PC-3 (cell line): ENCODE measurements at regions not wholly inside any gene's neighbourhood (a gene's known extent, or its start where the extent isn't known, plus 50 kb on each side); places are given as distances from the start of the nearest gene placed in this dataset.

Experiments used
- ATAC-seq: fragments of 200-7000 bp; cut with Tn5 transposase; 2 replicates; pipeline ENCODE4 v1.9.1; 2020; ENCODE audit warnings: mild to moderate bottlenecking, moderate library complexity
- BruUV-seq: library from RNA; stranded (reverse); fragments of 400-500 nt; replicated peaks from 2 replicates; lab custom pipeline; 2021; lab: Mats Ljungman, UMichigan
- CTCF ChIA-PET: fragments of 300-600 bp; sonication (Branson Sonifier 250); formaldehyde crosslinking; loops from one replicate; lab custom pipeline; 2022; ENCODE audit warnings: antibody characterized with exemption; lab: Charles Lee
- POLR2A ChIA-PET: fragments of 300-600 bp; sonication (Branson Sonifier 250); formaldehyde crosslinking; loops from one replicate; lab custom pipeline; 2022; ENCODE audit warnings: antibody characterized with exemption; ENCODE audit not compliant: unreplicated experiment; lab: Charles Lee
- DNase-seq: peaks from one replicate; pipeline ENCODE4 v3.0.0-alpha.2; 2015
- H2AFZ ChIP-seq: fragments of 300-600 bp; sonication (generic); 2 replicates; pipeline ENCODE4 v1.6.0; 2016; ENCODE audit warnings: antibody characterized with exemption, low read length
- H3F3A ChIP-seq: fragments of 300-600 bp; sonication (generic); one replicate; pipeline ENCODE4 v1.6.0; 2017; ENCODE audit warnings: antibody characterized with exemption, low read length, control low read depth, mild to moderate bottlenecking; ENCODE audit not compliant: unreplicated experiment
- H3K27ac ChIP-seq: fragments of 300-600 bp; sonication (generic); 2 replicates; pipeline ENCODE4 v1.5.1; 2016; ENCODE audit warnings: mild to moderate bottlenecking, low read length
- H3K27me3 ChIP-seq: fragments of 300-600 bp; sonication (generic); 2 replicates; pipeline ENCODE4 v1.6.1; 2016; ENCODE audit warnings: low read length, mixed read lengths
- H3K36me3 ChIP-seq: fragments of 300-600 bp; sonication (generic); 2 replicates; pipeline ENCODE4 v1.6.1; 2016; ENCODE audit warnings: low read depth, mixed run types, low read length, mixed read lengths
- H3K4me1 ChIP-seq: fragments of 300-600 bp; sonication (generic); 2 replicates; pipeline ENCODE4 v1.5.1; 2016; ENCODE audit warnings: low read length; ENCODE audit not compliant: insufficient read depth
- H3K4me2 ChIP-seq: fragments of 300-600 bp; sonication (generic); 2 replicates; pipeline ENCODE4 v1.6.0; 2016; ENCODE audit warnings: low read length
- H3K4me3 ChIP-seq: fragments of 300-600 bp; sonication (generic); 2 replicates; pipeline ENCODE4 v1.5.1; 2016; ENCODE audit warnings: mild to moderate bottlenecking, low read length, mixed read lengths
- H3K79me2 ChIP-seq: fragments of 300-600 bp; sonication (generic); 2 replicates; pipeline ENCODE4 v1.6.1; 2017; ENCODE audit warnings: low read length, mixed read lengths
- H3K9ac ChIP-seq: fragments of 300-600 bp; sonication (generic); 2 replicates; pipeline ENCODE4 v1.6.0; 2016; ENCODE audit warnings: mild to moderate bottlenecking, low read length
- H3K9me2 ChIP-seq: fragments of 300-600 bp; sonication (generic); replicated peaks from 2 replicates; pipeline ENCODE4 v1.6.1; 2016; ENCODE audit warnings: mixed run types, low read length, mixed read lengths
- H3K9me3 ChIP-seq: fragments of 300-600 bp; sonication (generic); 2 replicates; pipeline ENCODE4 v1.6.1; 2016; ENCODE audit warnings: low read length, mixed read lengths
- H4K20me1 ChIP-seq: fragments of 300-600 bp; sonication (generic); 2 replicates; pipeline ENCODE4 v1.6.1; 2016; ENCODE audit warnings: low read length, mixed read lengths
- EZH2 ChIP-seq: fragments of 300-600 bp; sonication (generic); IDR thresholded peaks from one replicate; pipeline ENCODE4 v1.6.1; 2017; ENCODE audit warnings: antibody characterized with exemption, mild to moderate bottlenecking, low read length; ENCODE audit not compliant: unreplicated experiment
- EZH2phosphoT487 ChIP-seq: fragments of 300-600 bp; sonication (generic); IDR thresholded peaks from 2 replicates; pipeline ENCODE4 v1.6.1; 2018; ENCODE audit warnings: mild to moderate bottlenecking, antibody characterized with exemption, low read length, borderline replicate concordance
- intact Hi-C: fragments of 100-400 bp; cut with micrococcal nuclease; formaldehyde crosslinking; loops from 2 replicates; pipeline ENCODE4 v1.9.0; 2023
- TF ChIP-seq, protein P1 (sequence below): fragments of 300-600 bp; sonication (generic); conservative IDR thresholded peaks from 2 replicates; pipeline ENCODE4 v1.5.1; 2017; ENCODE audit warnings: antibody characterized with exemption, low read depth, mild to moderate bottlenecking, low read length

- H3K4me1 ChIP-seq = no peaks in the 10 kb centered on the region
- CTCF ChIA-PET = interaction anchor here (0.6 kb wide), 1 partner anchor 249 kb away, joined by 4 read pairs; no protein-coding TSS in a partner anchor
- H3K36me3 ChIP-seq = no peaks in the 10 kb centered on the region
- peaks cover 20% of the 10 kb centered on the region; the same call in 1 of the 2 replicates for H3K27me3 ChIP-seq
- POLR2A ChIA-PET = no interaction called here
- no peaks in the 10 kb centered on the region for H3K9me3 ChIP-seq
- H3K9me2 ChIP-seq = no peaks in the 10 kb centered on the region
- no peaks in the 10 kb centered on the region for H3K79me2 ChIP-seq
- H3K27ac ChIP-seq = no peak overlapping the region
- no peaks in the 10 kb centered on the region for H4K20me1 ChIP-seq
- H3K4me2 ChIP-seq = no peak overlapping the region
- H3K4me3 ChIP-seq = no peak overlapping the region
- H3F3A ChIP-seq = no peaks in the 10 kb centered on the region
- intact Hi-C loops = no loop called here
- BruUV-seq = no TSS peak
- TF ChIP-seq, protein P1, sequence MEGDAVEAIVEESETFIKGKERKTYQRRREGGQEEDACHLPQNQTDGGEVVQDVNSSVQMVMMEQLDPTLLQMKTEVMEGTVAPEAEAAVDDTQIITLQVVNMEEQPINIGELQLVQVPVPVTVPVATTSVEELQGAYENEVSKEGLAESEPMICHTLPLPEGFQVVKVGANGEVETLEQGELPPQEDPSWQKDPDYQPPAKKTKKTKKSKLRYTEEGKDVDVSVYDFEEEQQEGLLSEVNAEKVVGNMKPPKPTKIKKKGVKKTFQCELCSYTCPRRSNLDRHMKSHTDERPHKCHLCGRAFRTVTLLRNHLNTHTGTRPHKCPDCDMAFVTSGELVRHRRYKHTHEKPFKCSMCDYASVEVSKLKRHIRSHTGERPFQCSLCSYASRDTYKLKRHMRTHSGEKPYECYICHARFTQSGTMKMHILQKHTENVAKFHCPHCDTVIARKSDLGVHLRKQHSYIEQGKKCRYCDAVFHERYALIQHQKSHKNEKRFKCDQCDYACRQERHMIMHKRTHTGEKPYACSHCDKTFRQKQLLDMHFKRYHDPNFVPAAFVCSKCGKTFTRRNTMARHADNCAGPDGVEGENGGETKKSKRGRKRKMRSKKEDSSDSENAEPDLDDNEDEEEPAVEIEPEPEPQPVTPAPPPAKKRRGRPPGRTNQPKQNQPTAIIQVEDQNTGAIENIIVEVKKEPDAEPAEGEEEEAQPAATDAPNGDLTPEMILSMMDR = no peak
- no peak for TF ChIP-seq EZH2phosphoT487
- no peak for TF ChIP-seq EZH2
- ATAC-seq (no peak), DNase-seq (no peak)
- no peak overlapping the region for H3K9ac ChIP-seq
- no peak overlapping the region for H2AFZ ChIP-seq
Observed at GRCh38 chr13:99905814-99906213, 65.8 kb downstream of the ZIC5 start.

- no peaks in the 10 kb centered on the region for H3K4me1 ChIP-seq
- H3K4me3 ChIP-seq = no peak overlapping the region
- ATAC-seq (no peak), DNase-seq (no peak)
- H3K27me3 ChIP-seq = peaks cover 20% of the 10 kb centered on the region; the same call in 1 of the 2 replicates
- no peaks in the 10 kb centered on the region for H4K20me1 ChIP-seq
- no TSS peak for BruUV-seq
- no peaks in the 10 kb centered on the region for H3K36me3 ChIP-seq
- H3K4me2 ChIP-seq = no peak overlapping the region
- no peak overlapping the region for H2AFZ ChIP-seq
- no peak overlapping the region for H3K27ac ChIP-seq
- TF ChIP-seq EZH2phosphoT487 (no peak), EZH2 (no peak)
- TF ChIP-seq, protein P1 = no peak
- H3K79me2 ChIP-seq = no peaks in the 10 kb centered on the region
- no peak overlapping the region for H3K9ac ChIP-seq
- no peaks in the 10 kb centered on the region for H3K9me2 ChIP-seq
- H3K9me3 ChIP-seq = no peaks in the 10 kb centered on the region
- intact Hi-C loops = no loop called here
- ChIA-PET CTCF (interaction anchor here (0.6 kb wide), 1 partner anchor 249 kb away, joined by 4 read pairs; no protein-coding TSS in a partner anchor), POLR2A (no interaction called here)
- no peaks in the 10 kb centered on the region for H3F3A ChIP-seq
Observed at GRCh38 chr13:99905224-99905623, 66.3 kb downstream of the ZIC5 start.

- no peak for TF ChIP-seq EZH2phosphoT487
- TF ChIP-seq, protein P1 = no peak
- TF ChIP-seq EZH2 = no peak
- no peak overlapping the region for H2AFZ ChIP-seq
- H3K36me3 ChIP-seq = no peaks in the 10 kb centered on the region
- H3K27ac ChIP-seq = no peak overlapping the region
- no peak overlapping the region for H3K4me2 ChIP-seq
- H3K9me3 ChIP-seq = no peaks in the 10 kb centered on the region
- H3K27me3 ChIP-seq = peaks cover 13% of the 10 kb centered on the region; the same call in 1 of the 2 replicates
- H3K4me3 ChIP-seq = no peak overlapping the region
- DNase-seq (no peak), ATAC-seq (no peak)
- H3K79me2 ChIP-seq = no peaks in the 10 kb centered on the region
- no peaks in the 10 kb centered on the region for H4K20me1 ChIP-seq
- no peak overlapping the region for H3K9ac ChIP-seq
- no peaks in the 10 kb centered on the region for H3F3A ChIP-seq
- BruUV-seq = no TSS peak
- intact Hi-C loops = no loop called here
- no peaks in the 10 kb centered on the region for H3K4me1 ChIP-seq
- CTCF ChIA-PET = no interaction called here
- H3K9me2 ChIP-seq = no peaks in the 10 kb centered on the region
- POLR2A ChIA-PET = no interaction called here
Observed at GRCh38 chr13:99903140-99903539, 68.4 kb downstream of the ZIC5 start.
